ENCODE measurements at regions not wholly inside any gene's neighbourhood (a gene's known extent, or its start where the extent isn't known, plus 50 kb on each side); places are given as distances from the start of the nearest gene placed in this dataset.
"Not testable (repeated sequence)": the region's sequence is repeated elsewhere in the genome, so short reads cannot be mapped to it uniquely, and the experiment has no call there.

DNA sequence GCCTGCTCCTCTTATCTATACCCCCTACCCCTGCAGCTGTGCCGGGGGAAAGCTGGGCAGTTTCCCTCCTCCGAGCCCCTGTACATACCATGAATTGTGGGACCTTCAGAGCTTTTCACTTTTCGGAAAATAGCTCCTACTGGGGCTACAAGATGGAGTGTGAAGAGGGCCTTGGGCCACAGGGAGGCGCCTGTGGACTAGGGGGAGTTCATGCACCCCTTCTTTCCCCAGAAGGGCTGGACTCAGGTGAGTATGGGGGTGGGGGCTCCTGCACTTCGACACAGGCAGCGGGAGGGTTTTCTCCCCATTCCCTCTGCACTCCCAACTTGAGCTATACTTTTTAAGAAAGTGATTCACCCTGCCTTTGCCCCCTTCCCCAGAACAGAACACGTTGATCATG is 202.0 kb downstream of the CEP170 start:
- not testable (repeated sequence) for H3K79me2 ChIP-seq (ENCODE audit: control insufficient read depth, low read length); H3K4me1 ChIP-seq (ENCODE audit: control insufficient read depth, low read length); H3F3A ChIP-seq (ENCODE audit: control insufficient read depth, insufficient read depth); H3K4me3 ChIP-seq (ENCODE audit: low read length); H3K27ac ChIP-seq (ENCODE audit: low read depth, low read length); H3K4me2 ChIP-seq (ENCODE audit: low read length); H3K36me3 ChIP-seq (ENCODE audit: control insufficient read depth, low read length); H3K9me2 ChIP-seq (replicated peaks; ENCODE audit: control insufficient read depth, low read length); H3K27me3 ChIP-seq (ENCODE audit: control insufficient read depth, low read length); H3K9me3 ChIP-seq (ENCODE audit: control insufficient read depth, insufficient read depth, low read length); H4K20me1 ChIP-seq (ENCODE audit: control insufficient read depth, insufficient read depth, low read depth, low read length)
- TF ChIP-seq CTCF (IDR thresholded peaks at IDR 0.05; ENCODE audit: low read depth, low read length, poor library complexity, severe bottlenecking) = peak; percentile 7

GRCh38 chr1:243050613-243051012 is 204.5 kb downstream of the CEP170 start:
- not testable (repeated sequence) for H3K27ac ChIP-seq (ENCODE audit: low read depth, low read length)

GRCh38 chr1:243049716-243050115 is 205.4 kb downstream of the CEP170 start:
- not testable (repeated sequence) for H3K27me3 ChIP-seq (ENCODE audit: control insufficient read depth, low read length); H3K4me3 ChIP-seq (ENCODE audit: low read length); H3K4me1 ChIP-seq (ENCODE audit: control insufficient read depth, low read length); H3K4me2 ChIP-seq (ENCODE audit: low read length); H3K36me3 ChIP-seq (ENCODE audit: control insufficient read depth, low read length); H3K79me2 ChIP-seq (ENCODE audit: control insufficient read depth, low read length); H3K9me3 ChIP-seq (ENCODE audit: control insufficient read depth, insufficient read depth, low read length); H3K9me2 ChIP-seq (replicated peaks; ENCODE audit: control insufficient read depth, low read length); H3F3A ChIP-seq (ENCODE audit: control insufficient read depth, insufficient read depth); H3K27ac ChIP-seq (ENCODE audit: low read depth, low read length); H4K20me1 ChIP-seq (ENCODE audit: control insufficient read depth, insufficient read depth, low read depth, low read length)

More at GRCh38 chr1:243050613-243051012, 204.5 kb downstream of the CEP170 start:
- not testable (repeated sequence) for H3K27me3 ChIP-seq (ENCODE audit: control insufficient read depth, low read length); H3K79me2 ChIP-seq (ENCODE audit: control insufficient read depth, low read length); H3K4me1 ChIP-seq (ENCODE audit: control insufficient read depth, low read length); H3K9me2 ChIP-seq (replicated peaks; ENCODE audit: control insufficient read depth, low read length); H3K36me3 ChIP-seq (ENCODE audit: control insufficient read depth, low read length); H3K9me3 ChIP-seq (ENCODE audit: control insufficient read depth, insufficient read depth, low read length); H3K4me3 ChIP-seq (ENCODE audit: low read length); H4K20me1 ChIP-seq (ENCODE audit: control insufficient read depth, insufficient read depth, low read depth, low read length); H3K4me2 ChIP-seq (ENCODE audit: low read length); H3F3A ChIP-seq (ENCODE audit: control insufficient read depth, insufficient read depth)

GRCh38 chr1:243021365-243021764 is 233.7 kb downstream of the CEP170 start:
- H3K27ac ChIP-seq (ENCODE audit: low read depth, low read length); H3K79me2 ChIP-seq (ENCODE audit: control insufficient read depth, low read length); H3F3A ChIP-seq (ENCODE audit: control insufficient read depth, insufficient read depth): not testable (repeated sequence)

GRCh38 chr1:243019030-243019635 is 235.9 kb downstream of the CEP170 start:
- H3K9me2 ChIP-seq (replicated peaks; ENCODE audit: control insufficient read depth, low read length); H3K4me1 ChIP-seq (ENCODE audit: control insufficient read depth, low read length); H3K36me3 ChIP-seq (ENCODE audit: control insufficient read depth, low read length); H3K27me3 ChIP-seq (ENCODE audit: control insufficient read depth, low read length); H3K4me2 ChIP-seq (ENCODE audit: low read length); H4K20me1 ChIP-seq (ENCODE audit: control insufficient read depth, insufficient read depth, low read depth, low read length); H3F3A ChIP-seq (ENCODE audit: control insufficient read depth, insufficient read depth); H3K9me3 ChIP-seq (ENCODE audit: control insufficient read depth, insufficient read depth, low read length); H3K4me3 ChIP-seq (ENCODE audit: low read length); H3K79me2 ChIP-seq (ENCODE audit: control insufficient read depth, low read length); H3K27ac ChIP-seq (ENCODE audit: low read depth, low read length): not testable (repeated sequence)

More at GRCh38 chr1:243021365-243021764, 233.7 kb downstream of the CEP170 start:
- H3K4me3 ChIP-seq (ENCODE audit: low read length); H3K4me2 ChIP-seq (ENCODE audit: low read length); H3K9me2 ChIP-seq (replicated peaks; ENCODE audit: control insufficient read depth, low read length); H3K36me3 ChIP-seq (ENCODE audit: control insufficient read depth, low read length); H3K27me3 ChIP-seq (ENCODE audit: control insufficient read depth, low read length); H3K9me3 ChIP-seq (ENCODE audit: control insufficient read depth, insufficient read depth, low read length); H4K20me1 ChIP-seq (ENCODE audit: control insufficient read depth, insufficient read depth, low read depth, low read length); H3K4me1 ChIP-seq (ENCODE audit: control insufficient read depth, low read length): not testable (repeated sequence)

DNA sequence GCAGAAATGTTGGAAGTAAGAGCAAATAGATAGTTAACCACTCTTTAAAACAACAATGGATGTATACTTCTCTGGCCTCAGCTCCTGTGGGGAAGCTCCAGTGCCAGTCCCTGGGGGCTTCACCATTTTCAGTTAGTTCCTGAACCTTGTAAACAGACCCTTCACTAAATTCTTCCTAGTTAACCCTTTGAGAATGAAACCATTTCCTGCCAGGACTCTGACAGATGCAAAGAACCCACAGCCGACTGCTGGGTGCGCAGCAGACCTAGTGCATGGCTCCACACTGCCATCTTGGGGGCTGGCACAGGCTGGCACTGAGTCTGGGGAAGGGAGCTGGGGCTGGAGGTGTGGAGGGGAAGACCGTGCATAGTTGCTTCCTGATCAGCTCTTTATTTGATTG is 244.4 kb downstream of the CEP170 start:
- not testable (repeated sequence) for H3K36me3 ChIP-seq (ENCODE audit: control insufficient read depth, low read length); H3K4me3 ChIP-seq (ENCODE audit: low read length); H3F3A ChIP-seq (ENCODE audit: control insufficient read depth, insufficient read depth); H3K27ac ChIP-seq (ENCODE audit: low read depth, low read length); H3K4me2 ChIP-seq (ENCODE audit: low read length); H3K9me2 ChIP-seq (replicated peaks; ENCODE audit: control insufficient read depth, low read length); H4K20me1 ChIP-seq (ENCODE audit: control insufficient read depth, insufficient read depth, low read depth, low read length); H3K27me3 ChIP-seq (ENCODE audit: control insufficient read depth, low read length); H3K79me2 ChIP-seq (ENCODE audit: control insufficient read depth, low read length); H3K9me3 ChIP-seq (ENCODE audit: control insufficient read depth, insufficient read depth, low read length); H3K4me1 ChIP-seq (ENCODE audit: control insufficient read depth, low read length)

- H3K36me3 ChIP-seq (ENCODE audit: control insufficient read depth, low read length); H4K20me1 ChIP-seq (ENCODE audit: control insufficient read depth, insufficient read depth, low read depth, low read length); H3K4me3 ChIP-seq (ENCODE audit: low read length); H3K9me3 ChIP-seq (ENCODE audit: control insufficient read depth, insufficient read depth, low read length); H3K27ac ChIP-seq (ENCODE audit: low read depth, low read length); H3K9me2 ChIP-seq (replicated peaks; ENCODE audit: control insufficient read depth, low read length); H3K79me2 ChIP-seq (ENCODE audit: control insufficient read depth, low read length); H3F3A ChIP-seq (ENCODE audit: control insufficient read depth, insufficient read depth); H3K4me2 ChIP-seq (ENCODE audit: low read length); H3K27me3 ChIP-seq (ENCODE audit: control insufficient read depth, low read length); H3K4me1 ChIP-seq (ENCODE audit: control insufficient read depth, low read length): not testable (repeated sequence)
These were observed 254.1 kb downstream of the CEP170 start for GRCh38 chr1:243001003-243001402.

- not testable (repeated sequence) for H4K20me1 ChIP-seq (ENCODE audit: control insufficient read depth, insufficient read depth, low read depth, low read length); H3K27ac ChIP-seq (ENCODE audit: low read depth, low read length); H3K4me2 ChIP-seq (ENCODE audit: low read length); H3K4me3 ChIP-seq (ENCODE audit: low read length); H3K27me3 ChIP-seq (ENCODE audit: control insufficient read depth, low read length); H3F3A ChIP-seq (ENCODE audit: control insufficient read depth, insufficient read depth); H3K9me2 ChIP-seq (replicated peaks; ENCODE audit: control insufficient read depth, low read length); H3K79me2 ChIP-seq (ENCODE audit: control insufficient read depth, low read length); H3K36me3 ChIP-seq (ENCODE audit: control insufficient read depth, low read length); H3K9me3 ChIP-seq (ENCODE audit: control insufficient read depth, insufficient read depth, low read length); H3K4me1 ChIP-seq (ENCODE audit: control insufficient read depth, low read length)
These were observed 262.3 kb downstream of the CEP170 start for GRCh38 chr1:242992776-242993175.

Data from DOHH2 (cell line).